Esophagus muscularis mucosa (tissue), 3 donors: ENCODE measurements at regions not wholly inside any gene's neighbourhood (a gene's known extent, or its start where the extent isn't known, plus 50 kb on each side); places are given as distances from the start of the nearest gene placed in this dataset.

ENCODE experiments used
- POLR2A ChIP-seq: fragments of 450-650 bp; IDR thresholded peaks from one replicate; pipeline ENCODE4 v1.6.1; 2017; ENCODE audit warnings: antibody characterized with exemption, moderate library complexity, mild to moderate bottlenecking, low read depth
- POLR2AphosphoS5 ChIP-seq, 2 donors: sonication (generic); formaldehyde crosslinking; IDR thresholded peaks; one replicate each; pipeline ENCODE4 v1.6.1; 2017; ENCODE audit warnings: antibody characterized with exemption in 2 of 2
- TF ChIP-seq, protein P1 (sequence below), 3 experiments: fragments of 200-600 bp in 2 of 3; fragments of 450-650 bp in 1 of 3; sonication (generic) in 2 of 3; IDR thresholded peaks; one replicate each; pipeline ENCODE4 v1.5.1; 2017 to 2019; ENCODE audit warnings: antibody characterized with exemption in 3 of 3, mild to moderate bottlenecking in 2 of 3, moderate library complexity in 1 of 3

- TF ChIP-seq, protein P1, sequence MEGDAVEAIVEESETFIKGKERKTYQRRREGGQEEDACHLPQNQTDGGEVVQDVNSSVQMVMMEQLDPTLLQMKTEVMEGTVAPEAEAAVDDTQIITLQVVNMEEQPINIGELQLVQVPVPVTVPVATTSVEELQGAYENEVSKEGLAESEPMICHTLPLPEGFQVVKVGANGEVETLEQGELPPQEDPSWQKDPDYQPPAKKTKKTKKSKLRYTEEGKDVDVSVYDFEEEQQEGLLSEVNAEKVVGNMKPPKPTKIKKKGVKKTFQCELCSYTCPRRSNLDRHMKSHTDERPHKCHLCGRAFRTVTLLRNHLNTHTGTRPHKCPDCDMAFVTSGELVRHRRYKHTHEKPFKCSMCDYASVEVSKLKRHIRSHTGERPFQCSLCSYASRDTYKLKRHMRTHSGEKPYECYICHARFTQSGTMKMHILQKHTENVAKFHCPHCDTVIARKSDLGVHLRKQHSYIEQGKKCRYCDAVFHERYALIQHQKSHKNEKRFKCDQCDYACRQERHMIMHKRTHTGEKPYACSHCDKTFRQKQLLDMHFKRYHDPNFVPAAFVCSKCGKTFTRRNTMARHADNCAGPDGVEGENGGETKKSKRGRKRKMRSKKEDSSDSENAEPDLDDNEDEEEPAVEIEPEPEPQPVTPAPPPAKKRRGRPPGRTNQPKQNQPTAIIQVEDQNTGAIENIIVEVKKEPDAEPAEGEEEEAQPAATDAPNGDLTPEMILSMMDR (IDR thresholded peaks at IDR 0.05), result no peak
- TF ChIP-seq POLR2AphosphoS5 (IDR thresholded peaks at IDR 0.05) (no peak), POLR2A (no peak)
Observed at GRCh38 chr14:106396999-106397398, 870.6 kb downstream of the TMEM121 start.
